ENCODE measurements at regions not wholly inside any gene's neighbourhood (a gene's known extent, or its start where the extent isn't known, plus 50 kb on each side); places are given as distances from the start of the nearest gene placed in this dataset.

GRCh38 chr2:150003544-150003943 is 416.0 kb upstream of the MMADHC start:
- H3K4me1 Mint-ChIP-seq = peaks cover 6% of the 10 kb centered on the region
- H3K27me3 Mint-ChIP-seq (ENCODE audit: low read depth) = no peaks in the 10 kb centered on the region
- H3K4me3 Mint-ChIP-seq = no peak overlapping the region
- TF ChIP-seq, protein P1, sequence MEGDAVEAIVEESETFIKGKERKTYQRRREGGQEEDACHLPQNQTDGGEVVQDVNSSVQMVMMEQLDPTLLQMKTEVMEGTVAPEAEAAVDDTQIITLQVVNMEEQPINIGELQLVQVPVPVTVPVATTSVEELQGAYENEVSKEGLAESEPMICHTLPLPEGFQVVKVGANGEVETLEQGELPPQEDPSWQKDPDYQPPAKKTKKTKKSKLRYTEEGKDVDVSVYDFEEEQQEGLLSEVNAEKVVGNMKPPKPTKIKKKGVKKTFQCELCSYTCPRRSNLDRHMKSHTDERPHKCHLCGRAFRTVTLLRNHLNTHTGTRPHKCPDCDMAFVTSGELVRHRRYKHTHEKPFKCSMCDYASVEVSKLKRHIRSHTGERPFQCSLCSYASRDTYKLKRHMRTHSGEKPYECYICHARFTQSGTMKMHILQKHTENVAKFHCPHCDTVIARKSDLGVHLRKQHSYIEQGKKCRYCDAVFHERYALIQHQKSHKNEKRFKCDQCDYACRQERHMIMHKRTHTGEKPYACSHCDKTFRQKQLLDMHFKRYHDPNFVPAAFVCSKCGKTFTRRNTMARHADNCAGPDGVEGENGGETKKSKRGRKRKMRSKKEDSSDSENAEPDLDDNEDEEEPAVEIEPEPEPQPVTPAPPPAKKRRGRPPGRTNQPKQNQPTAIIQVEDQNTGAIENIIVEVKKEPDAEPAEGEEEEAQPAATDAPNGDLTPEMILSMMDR (conservative IDR thresholded peaks at IDR 0.05) = no peak
- no peaks in the 10 kb centered on the region for H3K36me3 Mint-ChIP-seq (ENCODE audit: low read depth)
- H3K27ac Mint-ChIP-seq (ENCODE audit: unreplicated experiment) = no peak overlapping the region
- H3K9me3 Mint-ChIP-seq = peaks cover 7% of the 10 kb centered on the region
- DNase-seq (ENCODE audit: low read depth, low spot score) = no peak

DNA sequence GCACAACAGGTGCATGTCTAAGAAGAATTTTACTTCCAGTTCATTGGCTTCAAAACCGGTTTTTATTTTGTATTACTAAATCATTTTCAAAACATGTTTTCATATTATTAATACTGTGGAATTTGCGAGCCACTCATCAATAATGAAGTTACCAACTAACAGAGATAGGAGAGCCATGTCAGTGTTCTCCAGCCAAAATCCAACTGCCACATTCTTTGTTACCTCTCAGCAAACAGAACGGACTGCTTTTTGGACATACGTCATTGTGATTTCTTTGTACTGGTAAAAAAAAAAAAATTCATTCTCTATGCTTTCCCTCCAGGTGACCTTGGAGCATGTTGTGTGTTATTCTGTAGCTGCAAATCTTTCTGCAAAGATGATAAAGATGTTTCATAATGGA is 414.2 kb upstream of the MMADHC start:
- TF ChIP-seq, protein P1 (conservative IDR thresholded peaks at IDR 0.05) = no peak
- Mint-ChIP-seq H3K4me3 (no peak overlapping the region), H3K9me3 (peaks cover 12% of the 10 kb centered on the region), H3K36me3 (ENCODE audit: low read depth) (peaks cover 4% of the 10 kb centered on the region), H3K27me3 (ENCODE audit: low read depth) (no peaks in the 10 kb centered on the region), H3K4me1 (peaks cover 6% of the 10 kb centered on the region), H3K27ac (ENCODE audit: unreplicated experiment) (no peak overlapping the region)
- DNase-seq (ENCODE audit: low read depth, low spot score) = no peak

GRCh38 chr2:149996901-149997300 is 409.3 kb upstream of the MMADHC start:
- Mint-ChIP-seq H3K4me1 (no peaks in the 10 kb centered on the region), H3K27ac (ENCODE audit: unreplicated experiment) (no peak overlapping the region)

DNA sequence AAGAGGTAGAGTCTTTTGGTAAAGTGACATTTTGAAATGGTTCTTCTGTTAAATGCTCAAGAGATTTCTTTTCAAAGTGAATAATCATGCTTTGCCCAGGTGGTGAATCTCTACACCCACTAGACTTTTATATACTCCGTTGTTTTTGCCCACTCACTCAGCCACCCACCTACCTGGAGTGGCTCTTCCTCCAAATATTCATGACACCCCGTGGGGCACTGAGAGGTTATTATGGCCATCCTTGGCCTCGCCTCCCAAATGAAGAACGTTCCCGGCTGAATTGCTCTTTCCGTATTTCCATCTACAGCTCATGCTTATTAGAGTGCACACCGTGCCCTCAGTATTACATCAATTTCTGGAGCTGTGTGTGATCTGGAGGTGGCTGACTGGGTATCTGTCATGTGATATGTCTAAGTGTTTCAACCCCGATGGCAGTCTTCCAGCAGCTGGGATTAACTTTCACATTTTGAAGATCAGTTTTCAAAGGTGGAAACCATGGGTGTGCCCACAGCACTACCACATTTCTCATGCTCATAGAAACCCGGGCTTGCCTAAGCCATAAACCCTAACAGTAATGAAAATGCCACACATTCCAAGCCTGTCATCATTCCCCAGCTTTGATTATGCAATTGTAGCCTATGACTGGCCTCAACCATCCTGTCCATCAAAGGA is 406.6 kb upstream of the MMADHC start:
- Mint-ChIP-seq H3K27me3 (ENCODE audit: low read depth) (no peaks in the 10 kb centered on the region), H3K9me3 (peaks cover 13% of the 10 kb centered on the region), H3K36me3 (ENCODE audit: low read depth) (peaks cover 4% of the 10 kb centered on the region), H3K27ac (ENCODE audit: unreplicated experiment) (no peak overlapping the region), H3K4me3 (no peak overlapping the region), H3K4me1 (no peaks in the 10 kb centered on the region)
- DNase-seq (ENCODE audit: low read depth, low spot score) = no peak
- TF ChIP-seq, protein P1 (conservative IDR thresholded peaks at IDR 0.05) = no peak

More at GRCh38 chr2:149996901-149997300, 409.3 kb upstream of the MMADHC start:
- Mint-ChIP-seq H3K4me3 (no peak overlapping the region), H3K27me3 (ENCODE audit: low read depth) (no peaks in the 10 kb centered on the region), H3K9me3 (peaks cover 15% of the 10 kb centered on the region), H3K36me3 (ENCODE audit: low read depth) (peaks cover 4% of the 10 kb centered on the region)
- TF ChIP-seq, protein P1 (conservative IDR thresholded peaks at IDR 0.05) = no peak
- DNase-seq (ENCODE audit: low read depth, low spot score) = no peak

DNA sequence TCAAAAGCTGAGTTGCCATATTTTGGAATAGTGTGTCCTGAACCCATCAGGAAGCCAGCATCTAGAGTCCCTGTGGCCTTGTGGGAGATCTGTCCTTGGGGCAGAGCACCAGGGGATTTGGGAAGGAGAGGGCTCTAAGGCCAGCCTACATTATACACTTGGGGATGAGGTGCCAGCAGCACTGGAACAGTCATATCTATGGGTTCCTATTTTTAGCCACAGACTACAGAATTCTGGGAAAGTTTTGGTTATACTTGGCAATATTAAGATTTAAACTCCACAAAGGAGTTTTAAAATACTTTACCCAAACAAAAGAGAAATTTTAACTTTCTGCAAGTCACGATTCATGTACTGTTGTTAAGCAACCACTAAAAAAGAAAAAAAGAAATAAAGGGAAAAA is 405.7 kb upstream of the MMADHC start:
- Mint-ChIP-seq H3K27me3 (ENCODE audit: low read depth) (no peaks in the 10 kb centered on the region), H3K4me1 (no peaks in the 10 kb centered on the region), H3K27ac (ENCODE audit: unreplicated experiment) (no peak overlapping the region), H3K9me3 (peaks cover 8% of the 10 kb centered on the region), H3K4me3 (no peak overlapping the region), H3K36me3 (ENCODE audit: low read depth) (peaks cover 4% of the 10 kb centered on the region)
- DNase-seq (ENCODE audit: low read depth, low spot score) = no peak
- TF ChIP-seq, protein P1 (conservative IDR thresholded peaks at IDR 0.05) = no peak
